ENCODE measurements at regions not wholly inside any gene's neighbourhood (a gene's known extent, or its start where the extent isn't known, plus 50 kb on each side); places are given as distances from the start of the nearest gene placed in this dataset.

- TF ChIP-seq CTCF (IDR thresholded peaks at IDR 0.05; ENCODE audit: extremely low read depth, missing control alignments): no peak
- no peak for DNase-seq (ENCODE audit: low spot score)
Observed at GRCh38 chr10:4064489-4064888, 279.5 kb upstream of the KLF6 start.

DNA sequence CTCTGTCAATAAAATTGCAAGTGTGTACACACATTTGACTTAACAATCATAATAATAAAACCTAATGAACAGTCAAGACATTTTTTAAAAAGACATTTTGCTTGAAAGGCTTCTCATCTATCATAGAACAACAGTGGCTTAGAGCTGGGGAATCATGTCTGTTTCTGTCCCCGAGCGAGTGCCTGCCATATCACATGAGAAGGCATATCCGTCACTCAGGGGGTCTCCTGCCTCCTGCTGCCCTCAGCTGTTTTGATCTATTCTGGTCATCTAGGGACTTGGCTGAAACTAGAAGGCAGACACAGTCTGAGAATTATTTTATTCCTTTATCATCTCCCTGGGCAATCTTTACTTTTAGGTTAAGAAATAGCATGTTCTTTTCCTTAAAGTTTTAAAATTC lies 278.7 kb upstream of the KLF6 start:
- no peak for DNase-seq (ENCODE audit: low spot score)
- no peak for TF ChIP-seq CTCF (IDR thresholded peaks at IDR 0.05; ENCODE audit: extremely low read depth, missing control alignments)

- no peak for DNase-seq (ENCODE audit: low spot score)
- no peak for TF ChIP-seq CTCF (IDR thresholded peaks at IDR 0.05; ENCODE audit: extremely low read depth, missing control alignments)
Observed at GRCh38 chr10:4062751-4063150, 277.7 kb upstream of the KLF6 start.

DNA sequence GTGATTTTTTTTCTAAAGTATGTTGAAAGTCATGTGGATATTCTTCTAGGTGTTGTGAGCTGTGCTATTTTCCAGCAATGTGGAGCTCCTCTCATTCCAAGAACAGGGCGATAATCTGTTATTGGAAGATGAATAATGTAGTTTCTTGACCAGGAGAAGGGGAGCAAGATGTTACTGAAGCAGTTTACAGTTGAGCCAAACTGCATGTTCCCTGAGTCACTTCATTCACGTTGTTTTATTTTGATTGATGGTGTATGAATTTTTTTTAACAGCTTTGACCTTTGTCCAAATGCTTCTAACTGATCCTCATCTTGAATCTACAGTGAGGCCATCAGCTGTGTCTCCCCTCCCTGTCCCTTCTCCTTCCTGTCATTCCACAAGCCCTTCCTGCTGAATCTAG lies 277.1 kb upstream of the KLF6 start:
- no peak for DNase-seq (ENCODE audit: low spot score)
- no peak for TF ChIP-seq CTCF (IDR thresholded peaks at IDR 0.05; ENCODE audit: extremely low read depth, missing control alignments)

DNA sequence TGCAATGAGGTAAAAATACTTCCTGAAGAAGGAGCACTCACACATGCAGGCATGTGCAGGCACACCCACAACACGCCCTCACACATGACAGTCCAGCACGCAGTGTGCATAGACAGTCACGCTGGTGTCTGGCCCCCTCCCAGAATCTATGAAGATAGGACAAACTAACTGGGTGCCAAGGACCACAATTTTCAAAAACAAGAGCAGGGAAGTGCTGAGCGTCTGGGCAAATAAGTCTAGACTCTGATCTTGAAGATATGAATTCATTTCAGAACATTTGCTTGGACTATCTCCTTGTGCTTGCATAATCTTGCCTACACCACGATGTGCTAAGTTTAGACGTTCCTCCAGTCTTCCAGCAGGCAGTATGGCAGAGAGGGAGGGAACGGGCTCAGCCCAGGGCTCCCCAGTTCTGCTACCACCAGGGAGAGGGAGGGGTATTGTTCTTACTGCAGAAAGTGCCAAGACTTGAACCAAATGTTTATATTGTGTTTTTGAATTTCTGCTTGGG lies 276.5 kb upstream of the KLF6 start:
- no peak for DNase-seq (ENCODE audit: low spot score)

GRCh38 chr10:4059471-4060138 lies 274.6 kb upstream of the KLF6 start:
- DNase-seq (ENCODE audit: low spot score): no peak
- no peak for TF ChIP-seq CTCF (IDR thresholded peaks at IDR 0.05; ENCODE audit: extremely low read depth, missing control alignments)

More for the DNA sequence above, 276.5 kb upstream of the KLF6 start:
- no peak for TF ChIP-seq CTCF (IDR thresholded peaks at IDR 0.05; ENCODE audit: extremely low read depth, missing control alignments)

GRCh38 chr10:4058514-4059029 lies 273.6 kb upstream of the KLF6 start:
- no peak for TF ChIP-seq CTCF (IDR thresholded peaks at IDR 0.05; ENCODE audit: extremely low read depth, missing control alignments)

More at GRCh38 chr10:4058514-4059029, 273.6 kb upstream of the KLF6 start:
- DNase-seq (ENCODE audit: low spot score): no peak

All from GM20000 (cell line).